GM18858 (cell line): ENCODE measurements at regions not wholly inside any gene's neighbourhood (a gene's known extent, or its start where the extent isn't known, plus 50 kb on each side); places are given as distances from the start of the nearest gene placed in this dataset.

ENCODE experiments used
- ATAC-seq: cut with Tn5 transposase; IDR thresholded peaks from one replicate; pipeline ENCODE4 v1.9.1; 2021; ENCODE audit not compliant: unreplicated experiment

DNA sequence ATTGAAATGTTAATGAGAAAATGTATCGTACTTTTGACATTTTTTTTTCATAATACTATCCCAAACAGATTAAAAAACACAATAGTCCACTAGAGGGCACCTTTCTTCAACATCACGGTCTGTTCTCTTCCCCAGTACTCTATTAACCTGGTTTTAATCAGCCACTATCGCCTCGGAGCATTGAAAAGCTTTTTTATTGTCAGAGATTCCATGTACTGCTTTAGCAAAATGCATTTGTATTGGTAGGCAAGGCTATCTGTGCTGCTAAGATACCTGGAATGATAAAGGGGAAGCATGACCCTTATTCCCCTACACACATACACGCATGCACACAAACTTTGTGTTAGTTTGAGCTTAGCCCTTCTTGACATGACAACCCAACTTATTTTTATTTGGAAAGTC is 160.1 kb upstream of the IL12A start:
- ATAC-seq, result peak; percentile 41

DNA sequence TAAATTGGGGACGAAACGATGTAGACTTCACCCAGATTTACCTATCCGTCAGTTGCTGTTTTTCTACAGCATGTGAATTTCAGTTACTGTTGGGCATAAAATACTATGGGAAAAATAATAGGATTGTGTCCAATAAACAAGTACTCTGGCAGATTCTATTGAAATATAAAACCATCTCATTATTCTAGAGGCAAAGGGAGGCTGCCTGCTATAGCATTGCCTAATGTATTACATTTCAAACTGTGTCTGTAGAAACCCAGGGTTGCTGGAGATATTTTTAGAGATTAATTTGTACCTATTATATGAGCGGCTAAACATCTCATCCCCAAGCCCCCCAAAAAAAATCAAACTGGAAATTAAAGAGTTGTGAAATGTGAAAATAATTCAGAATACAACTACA is 159.6 kb upstream of the IL12A start:
- ATAC-seq, result no peak

DNA sequence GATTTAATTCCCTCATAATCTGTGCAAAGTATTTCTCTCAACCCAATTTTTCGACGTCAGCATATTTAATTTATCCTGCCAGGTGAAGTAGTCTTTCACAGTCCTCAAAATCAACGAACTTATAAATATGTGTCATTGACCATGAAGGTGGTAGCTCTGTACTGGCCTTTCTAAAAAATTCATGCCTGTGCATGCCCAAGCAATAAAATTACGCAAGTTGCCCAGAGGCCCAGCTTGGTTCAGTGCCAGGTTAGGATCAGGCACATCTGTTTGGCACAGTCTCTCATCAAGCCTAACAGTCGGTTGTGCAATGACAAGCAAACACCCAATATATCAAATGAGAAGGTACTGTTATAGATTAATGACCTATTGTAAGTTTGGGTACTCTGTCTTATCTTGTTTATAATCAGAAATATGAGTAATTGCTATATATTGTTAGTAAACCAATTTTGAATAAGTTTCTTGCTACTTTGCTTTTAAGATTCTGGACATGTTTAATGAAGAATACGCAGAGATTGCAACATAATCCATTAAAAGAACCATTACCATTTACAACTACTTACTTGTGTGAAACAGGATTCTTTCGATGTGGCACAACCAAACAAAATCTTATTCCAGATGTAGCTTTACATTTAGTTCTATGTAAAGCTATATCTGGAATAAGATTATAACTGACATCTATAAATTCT is 159.0 kb upstream of the IL12A start:
- no peak for ATAC-seq

GRCh38 chr3:159830523-159831154 is 158.0 kb upstream of the IL12A start:
- ATAC-seq, result no peak

- ATAC-seq, result peak; percentile 40
Measured at GRCh38 chr3:159831466-159831865, 157.2 kb upstream of the IL12A start.

- peak; percentile 89 for ATAC-seq
Measured at GRCh38 chr3:159832024-159832423, 156.6 kb upstream of the IL12A start.

GRCh38 chr3:159835126-159835525 is 153.5 kb upstream of the IL12A start:
- ATAC-seq, result no peak

DNA sequence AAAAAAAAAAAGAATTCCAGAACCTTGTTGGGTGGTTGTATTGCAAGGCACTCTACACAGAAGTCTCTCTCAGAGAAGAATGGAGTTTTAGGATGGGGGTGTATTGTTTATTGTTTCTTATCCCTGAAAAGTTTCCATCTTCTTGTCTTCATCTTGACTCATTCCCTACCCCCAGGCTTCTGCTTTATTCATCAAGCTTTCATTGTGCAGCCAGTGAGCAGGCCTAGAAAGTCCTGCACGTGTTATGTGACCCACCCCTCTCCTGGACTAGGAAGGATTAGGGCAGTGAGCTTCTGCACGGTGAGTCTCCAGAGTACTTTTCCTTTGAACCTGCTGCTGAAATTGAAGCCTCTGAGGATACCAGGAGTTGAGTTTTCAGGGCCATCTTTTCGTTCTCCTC is 150.9 kb upstream of the IL12A start:
- no peak for ATAC-seq

- ATAC-seq, result no peak
Measured at GRCh38 chr3:159838938-159839337, 149.7 kb upstream of the IL12A start.

GRCh38 chr3:159839561-159840379 is 148.9 kb upstream of the IL12A start, which contains the start of gene SCHIP1:
SCHIP1 (plus strand) TSS chr3:159839861.
- no peak for ATAC-seq

DNA sequence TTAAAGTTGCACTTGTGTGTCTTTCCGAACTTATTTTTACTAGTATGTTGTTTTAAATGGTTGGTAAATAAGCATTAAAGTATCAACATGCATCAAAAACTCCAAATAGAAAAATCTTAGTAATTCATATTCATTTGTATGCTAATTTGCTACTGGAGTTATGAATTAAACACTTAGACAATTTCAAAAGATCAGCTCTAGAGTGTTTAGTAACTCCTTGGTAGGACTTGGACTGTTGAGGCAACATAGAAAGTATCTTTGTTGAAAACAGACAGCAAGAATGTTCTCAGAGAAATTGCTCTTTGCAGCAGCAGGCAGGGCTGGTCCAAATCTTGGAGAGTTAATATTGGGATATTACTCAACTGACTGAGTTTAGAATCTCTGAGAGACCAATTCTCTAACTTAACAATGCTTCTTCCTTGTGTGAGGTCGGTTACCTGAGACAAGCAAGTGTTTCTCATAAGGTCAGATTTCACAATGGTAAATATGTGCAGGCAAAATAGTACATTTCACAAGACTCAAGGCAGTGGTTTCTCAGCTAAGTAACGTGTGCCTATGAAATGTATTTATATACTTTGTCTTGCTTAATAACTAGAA is 147.8 kb upstream of the IL12A start:
- ATAC-seq, result no peak

DNA sequence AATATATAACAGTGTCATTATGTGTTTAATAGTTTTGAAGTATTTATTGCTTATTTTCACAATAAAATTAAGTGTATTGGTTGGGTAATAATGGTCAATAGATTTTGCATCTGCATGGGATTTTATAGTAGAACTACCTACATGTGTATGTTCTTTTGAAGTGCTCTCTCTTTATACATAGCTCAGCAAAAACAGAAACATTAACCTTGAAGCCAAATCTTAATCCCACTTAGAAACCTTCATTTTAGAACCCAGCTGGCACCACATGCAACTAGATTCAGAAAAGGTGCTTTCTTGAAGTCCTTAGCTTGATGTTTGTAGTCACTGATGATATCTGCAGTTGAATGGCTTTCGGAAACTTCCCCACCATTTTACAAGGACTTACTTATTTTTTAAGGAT is 146.9 kb upstream of the IL12A start:
- no peak for ATAC-seq

DNA sequence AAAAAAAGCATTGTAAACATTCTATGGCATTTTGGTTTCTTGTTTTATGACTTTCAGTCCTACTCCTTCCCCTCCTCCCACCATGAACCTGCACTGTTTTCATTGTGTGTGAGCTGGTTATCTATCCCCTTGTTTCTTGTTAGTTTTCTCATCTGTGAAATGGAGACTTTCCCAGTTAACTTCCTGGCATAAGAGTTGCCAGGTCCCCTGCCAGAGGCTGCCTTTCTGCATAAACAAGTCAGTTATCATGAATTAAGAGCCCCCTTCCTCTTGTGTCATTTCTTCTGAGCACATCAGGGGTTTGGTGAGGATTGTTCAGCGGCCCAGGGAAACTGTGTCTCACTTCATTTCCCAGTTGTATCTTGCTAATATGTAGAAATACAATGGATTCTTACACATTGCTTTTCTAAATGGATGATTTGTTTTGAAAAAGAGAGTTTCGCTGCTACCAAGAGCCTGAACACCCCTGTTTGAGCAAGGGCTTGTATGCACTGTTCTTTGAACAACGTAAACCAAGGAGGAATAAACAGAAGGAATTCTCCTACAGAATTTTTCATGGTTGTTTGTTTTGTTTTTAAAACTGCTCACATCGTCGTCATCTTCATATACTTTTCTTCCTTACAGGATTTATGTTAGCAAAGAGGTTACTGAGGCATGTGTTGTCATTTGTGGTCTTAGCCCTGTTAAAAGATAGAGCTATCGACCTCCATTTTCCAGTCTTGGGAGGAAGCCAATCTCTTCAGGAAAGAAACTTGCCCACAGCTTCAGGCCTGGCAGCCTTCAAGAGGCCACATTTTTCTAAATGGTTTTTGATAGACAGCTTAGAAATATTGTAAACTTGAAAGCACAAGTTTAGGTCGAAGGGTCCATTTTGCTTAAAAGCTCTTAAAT is 144.6 kb upstream of the IL12A start:
- ATAC-seq, result no peak

DNA sequence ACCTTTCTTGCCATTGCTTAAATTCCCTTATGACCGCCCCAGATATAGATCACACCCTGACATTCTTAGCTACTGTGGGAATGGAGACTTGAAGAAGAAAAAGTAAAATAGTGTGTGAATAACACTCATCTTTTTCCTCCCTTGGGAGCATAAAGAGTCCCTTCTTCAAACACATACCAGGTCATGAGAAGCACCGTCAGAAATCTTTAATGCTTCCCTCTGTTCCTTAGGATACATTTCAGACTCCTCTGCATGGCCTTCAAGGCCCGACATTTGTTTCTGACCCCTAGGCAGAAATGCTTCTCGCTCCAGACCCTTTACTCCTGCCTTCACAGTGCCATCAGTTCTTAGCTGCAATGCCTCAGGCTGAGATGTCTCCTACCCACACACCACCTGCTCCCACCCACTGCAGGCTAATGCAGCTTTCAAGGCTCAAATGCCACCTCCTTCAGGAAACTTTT is 143.8 kb upstream of the IL12A start:
- no peak for ATAC-seq

DNA sequence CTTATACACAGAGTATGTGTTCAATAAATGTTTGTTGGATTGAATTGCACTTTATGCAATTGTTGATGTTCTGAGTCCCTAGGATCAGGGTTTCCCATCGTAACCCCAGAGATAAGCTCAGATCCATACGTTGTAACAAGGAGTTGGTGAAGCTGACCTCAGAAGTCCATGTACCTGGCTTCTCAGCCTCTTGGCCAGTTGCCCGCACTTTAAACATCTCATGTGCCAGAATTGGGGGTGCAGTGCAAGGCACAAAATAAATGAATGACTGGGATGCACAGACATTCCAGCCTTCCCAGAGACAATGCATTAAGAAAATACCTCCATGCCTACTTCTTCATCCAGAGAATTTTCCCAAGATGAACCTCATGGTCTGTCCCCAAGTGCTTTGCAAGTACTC is 142.9 kb upstream of the IL12A start:
- no peak for ATAC-seq

DNA sequence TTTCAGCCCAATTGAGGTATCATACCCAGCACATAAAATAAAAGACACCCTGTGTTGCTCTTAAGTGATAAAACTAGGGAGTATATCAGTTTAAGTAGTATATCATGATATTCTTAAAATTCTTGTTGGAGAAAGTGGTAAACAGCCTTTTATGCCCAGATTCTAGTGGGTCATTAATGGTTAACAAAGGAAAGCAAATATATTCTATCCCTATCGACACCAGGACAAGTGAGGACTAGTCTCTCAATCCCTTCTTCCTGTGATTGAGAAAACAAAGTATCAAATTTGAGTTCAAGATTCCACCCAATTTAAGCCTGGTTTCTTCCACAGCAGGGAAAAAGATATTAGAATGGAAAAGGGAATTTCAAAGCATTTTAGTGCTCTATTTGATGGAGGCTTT is 142.4 kb upstream of the IL12A start:
- ATAC-seq, result no peak

DNA sequence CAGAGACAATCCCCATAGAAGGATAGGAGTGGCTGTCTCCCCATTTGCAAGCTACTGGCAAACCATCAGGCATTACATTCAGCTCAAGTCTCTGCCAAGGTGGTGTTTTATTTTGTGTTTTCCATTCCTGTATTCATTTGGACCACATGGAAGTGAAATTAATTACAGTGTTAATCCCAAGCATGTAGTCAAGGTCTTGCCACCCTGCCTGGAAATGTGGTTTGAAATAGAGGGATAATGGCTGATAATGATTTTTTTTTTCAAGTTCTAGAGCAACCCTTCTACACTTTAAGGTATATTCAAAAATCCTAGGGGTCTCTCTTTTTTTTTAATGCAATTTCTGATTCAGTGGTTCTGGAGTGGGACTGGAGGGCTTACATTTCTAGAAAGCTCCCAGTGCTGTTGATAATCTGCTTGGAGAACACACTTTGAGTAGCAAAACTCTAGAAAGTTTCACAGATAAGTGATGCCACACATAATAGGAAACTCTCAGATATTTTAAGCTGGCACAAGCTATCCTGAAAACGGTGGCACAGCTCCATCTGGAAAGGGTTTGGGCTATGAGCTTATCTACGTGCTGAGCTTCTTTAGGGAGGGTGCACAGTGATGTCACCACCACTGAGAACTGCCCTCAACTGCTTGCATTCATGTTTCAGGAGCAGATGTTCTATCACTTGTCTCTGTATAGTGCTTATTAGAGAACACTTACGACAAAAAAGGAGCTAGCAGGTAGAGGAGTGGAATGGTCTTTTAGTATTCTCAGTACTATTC is 140.1 kb upstream of the IL12A start:
- no peak for ATAC-seq

GRCh38 chr3:159850481-159850880 is 138.2 kb upstream of the IL12A start:
- no peak for ATAC-seq

GRCh38 chr3:159852266-159852665 is 136.4 kb upstream of the IL12A start:
- ATAC-seq, result no peak
